SK-N-SH treated with all-trans-retinoic acid at 6 μM for 48 hours (cell line): ENCODE measurements at regions not wholly inside any gene's neighbourhood (a gene's known extent, or its start where the extent isn't known, plus 50 kb on each side); places are given as distances from the start of the nearest gene placed in this dataset.

ENCODE experiments used
- ATAC-seq: fragments of 200-7000 bp; cut with Tn5 transposase; 3 replicates; pipeline ENCODE4 v1.9.1; 2020; ENCODE audit warnings: mild to moderate bottlenecking, moderate library complexity
- ARNTL ChIP-seq: fragments of 450-650 bp; formaldehyde crosslinking; IDR thresholded peaks from 2 replicates; pipeline ENCODE4 v1.5.0; 2020; ENCODE audit warnings: low read depth, mild to moderate bottlenecking, moderate library complexity, borderline replicate concordance
- CSDC2 ChIP-seq: fragments of 250-450 bp; sonication (Bioruptor Pico); IDR thresholded peaks from 2 replicates; pipeline ENCODE4 v1.5.0; 2020; ENCODE audit warnings: mild to moderate bottlenecking, moderate library complexity
- ESRRG ChIP-seq: fragments of 250-450 bp; sonication (Bioruptor Pico); IDR thresholded peaks from 2 replicates; pipeline ENCODE4 v1.6.1; 2021; ENCODE audit warnings: mild to moderate bottlenecking
- GLIS3 ChIP-seq: fragments of 250-450 bp; sonication (Bioruptor Pico); IDR thresholded peaks from 2 replicates; pipeline ENCODE4 v1.5.0; 2020; ENCODE audit warnings: mild to moderate bottlenecking, moderate library complexity
- ISL1 ChIP-seq: fragments of 250-450 bp; sonication (Bioruptor Pico); IDR thresholded peaks from 2 replicates; pipeline ENCODE4 v2.1.2; 2022; ENCODE audit warnings: mild to moderate bottlenecking, moderate library complexity
- OSR1 ChIP-seq: fragments of 250-450 bp; sonication (Bioruptor Pico); IDR thresholded peaks from 2 replicates; pipeline ENCODE4 v1.8.0; 2022; ENCODE audit warnings: moderate library complexity, mild to moderate bottlenecking, inconsistent platforms
- SNAI2 ChIP-seq: fragments of 250-450 bp; sonication (Bioruptor Pico); IDR thresholded peaks from 2 replicates; pipeline ENCODE4 v1.5.0; 2020; ENCODE audit warnings: mild to moderate bottlenecking, moderate library complexity
- TCF4 ChIP-seq: fragments of 250-450 bp; sonication (Bioruptor Pico); IDR thresholded peaks from 2 replicates; pipeline ENCODE4 v1.8.0; 2021; ENCODE audit warnings: mild to moderate bottlenecking, moderate library complexity, borderline replicate concordance
- TOX ChIP-seq: fragments of 250-450 bp; sonication (Bioruptor Pico); IDR thresholded peaks from 2 replicates; pipeline ENCODE4 v1.8.0; 2021; ENCODE audit warnings: mild to moderate bottlenecking, moderate library complexity, borderline replicate concordance
- ZC3H10 ChIP-seq: fragments of 250-450 bp; sonication (Bioruptor Pico); IDR thresholded peaks from 2 replicates; pipeline ENCODE4 v1.5.1; 2021; ENCODE audit warnings: mild to moderate bottlenecking, moderate library complexity
- ZFP3 ChIP-seq: fragments of 250-450 bp; sonication (Bioruptor Pico); IDR thresholded peaks from 2 replicates; pipeline ENCODE4 v1.5.0; 2020; ENCODE audit warnings: mild to moderate bottlenecking, moderate library complexity
- ZFP30 ChIP-seq: fragments of 450-650 bp; formaldehyde crosslinking; IDR thresholded peaks from 2 replicates; pipeline ENCODE4 v1.5.0; 2022; ENCODE audit warnings: mild to moderate bottlenecking, moderate library complexity
- ZNF565 ChIP-seq: fragments of 450-650 bp; formaldehyde crosslinking; conservative IDR thresholded peaks from 2 replicates; pipeline ENCODE4 v1.5.0; 2020; ENCODE audit warnings: low read depth, mild to moderate bottlenecking, moderate library complexity
- ZNF8 ChIP-seq: fragments of 450-650 bp; formaldehyde crosslinking; IDR thresholded peaks from 2 replicates; pipeline ENCODE4 v1.5.0; 2020; ENCODE audit warnings: mild to moderate bottlenecking, moderate library complexity
- TF ChIP-seq, protein P1 (sequence below): fragments of 250-450 bp; sonication (Bioruptor Pico); IDR thresholded peaks from 2 replicates; pipeline ENCODE4 v1.5.0; 2020; ENCODE audit warnings: mild to moderate bottlenecking, moderate library complexity
- TF ChIP-seq, protein P2 (sequence below): fragments of 250-450 bp; sonication (Bioruptor Pico); IDR thresholded peaks from 2 replicates; pipeline ENCODE4 v1.5.1; 2020; ENCODE audit warnings: low read depth, mild to moderate bottlenecking, moderate library complexity
- TF ChIP-seq, protein P3 (sequence below): fragments of 250-450 bp; sonication (Bioruptor Pico); IDR thresholded peaks from 2 replicates; pipeline ENCODE4 v1.8.0; 2020; ENCODE audit warnings: mild to moderate bottlenecking, moderate library complexity, borderline replicate concordance
- TF ChIP-seq, protein P4 (sequence below): fragments of 250-450 bp; sonication (Bioruptor Pico); IDR thresholded peaks from 2 replicates; pipeline ENCODE4 v1.5.1; 2021; ENCODE audit warnings: mild to moderate bottlenecking, moderate library complexity
- TF ChIP-seq, protein P5 (sequence below): fragments of 250-450 bp; sonication (Bioruptor Pico); IDR thresholded peaks from 2 replicates; pipeline ENCODE4 v1.8.0; 2021; ENCODE audit warnings: low read depth, mild to moderate bottlenecking, moderate library complexity, borderline replicate concordance

DNA sequence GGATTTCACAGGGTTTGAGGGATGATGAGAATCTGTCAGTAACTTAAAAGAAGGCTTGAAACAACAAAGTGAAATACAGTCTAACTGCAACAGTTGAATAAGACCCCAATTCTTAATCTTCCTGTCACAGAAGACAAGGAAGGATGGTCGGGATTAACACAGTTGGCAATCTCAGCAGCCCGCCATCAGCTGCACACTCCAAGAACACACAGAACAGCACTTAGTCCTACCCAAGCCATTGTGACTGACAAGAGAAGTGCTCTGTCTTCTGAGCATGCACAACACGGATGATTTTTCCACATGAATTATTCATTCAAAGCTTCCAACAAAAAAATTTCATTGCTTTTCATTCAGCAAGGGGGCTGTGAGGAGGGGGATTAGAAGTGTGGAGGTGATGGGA lies 576.1 kb downstream of the TLE4 start:
- TF ChIP-seq, protein P1, sequence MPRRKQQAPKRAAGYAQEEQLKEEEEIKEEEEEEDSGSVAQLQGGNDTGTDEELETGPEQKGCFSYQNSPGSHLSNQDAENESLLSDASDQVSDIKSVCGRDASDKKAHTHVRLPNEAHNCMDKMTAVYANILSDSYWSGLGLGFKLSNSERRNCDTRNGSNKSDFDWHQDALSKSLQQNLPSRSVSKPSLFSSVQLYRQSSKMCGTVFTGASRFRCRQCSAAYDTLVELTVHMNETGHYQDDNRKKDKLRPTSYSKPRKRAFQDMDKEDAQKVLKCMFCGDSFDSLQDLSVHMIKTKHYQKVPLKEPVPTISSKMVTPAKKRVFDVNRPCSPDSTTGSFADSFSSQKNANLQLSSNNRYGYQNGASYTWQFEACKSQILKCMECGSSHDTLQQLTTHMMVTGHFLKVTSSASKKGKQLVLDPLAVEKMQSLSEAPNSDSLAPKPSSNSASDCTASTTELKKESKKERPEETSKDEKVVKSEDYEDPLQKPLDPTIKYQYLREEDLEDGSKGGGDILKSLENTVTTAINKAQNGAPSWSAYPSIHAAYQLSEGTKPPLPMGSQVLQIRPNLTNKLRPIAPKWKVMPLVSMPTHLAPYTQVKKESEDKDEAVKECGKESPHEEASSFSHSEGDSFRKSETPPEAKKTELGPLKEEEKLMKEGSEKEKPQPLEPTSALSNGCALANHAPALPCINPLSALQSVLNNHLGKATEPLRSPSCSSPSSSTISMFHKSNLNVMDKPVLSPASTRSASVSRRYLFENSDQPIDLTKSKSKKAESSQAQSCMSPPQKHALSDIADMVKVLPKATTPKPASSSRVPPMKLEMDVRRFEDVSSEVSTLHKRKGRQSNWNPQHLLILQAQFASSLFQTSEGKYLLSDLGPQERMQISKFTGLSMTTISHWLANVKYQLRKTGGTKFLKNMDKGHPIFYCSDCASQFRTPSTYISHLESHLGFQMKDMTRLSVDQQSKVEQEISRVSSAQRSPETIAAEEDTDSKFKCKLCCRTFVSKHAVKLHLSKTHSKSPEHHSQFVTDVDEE, result no peak
- TF ChIP-seq, protein P2, sequence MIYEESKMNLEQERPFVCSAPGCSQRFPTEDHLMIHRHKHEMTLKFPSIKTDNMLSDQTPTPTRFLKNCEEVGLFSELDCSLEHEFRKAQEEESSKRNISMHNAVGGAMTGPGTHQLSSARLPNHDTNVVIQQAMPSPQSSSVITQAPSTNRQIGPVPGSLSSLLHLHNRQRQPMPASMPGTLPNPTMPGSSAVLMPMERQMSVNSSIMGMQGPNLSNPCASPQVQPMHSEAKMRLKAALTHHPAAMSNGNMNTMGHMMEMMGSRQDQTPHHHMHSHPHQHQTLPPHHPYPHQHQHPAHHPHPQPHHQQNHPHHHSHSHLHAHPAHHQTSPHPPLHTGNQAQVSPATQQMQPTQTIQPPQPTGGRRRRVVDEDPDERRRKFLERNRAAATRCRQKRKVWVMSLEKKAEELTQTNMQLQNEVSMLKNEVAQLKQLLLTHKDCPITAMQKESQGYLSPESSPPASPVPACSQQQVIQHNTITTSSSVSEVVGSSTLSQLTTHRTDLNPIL, result no peak
- TF ChIP-seq ZNF565 (CRISPR knock-in tag) (no peak), ZC3H10 (no peak), ZFP3 (CRISPR knock-in tag) (no peak), ARNTL (CRISPR knock-in tag) (no peak), GLIS3 (no peak)
- TF ChIP-seq, protein P3, sequence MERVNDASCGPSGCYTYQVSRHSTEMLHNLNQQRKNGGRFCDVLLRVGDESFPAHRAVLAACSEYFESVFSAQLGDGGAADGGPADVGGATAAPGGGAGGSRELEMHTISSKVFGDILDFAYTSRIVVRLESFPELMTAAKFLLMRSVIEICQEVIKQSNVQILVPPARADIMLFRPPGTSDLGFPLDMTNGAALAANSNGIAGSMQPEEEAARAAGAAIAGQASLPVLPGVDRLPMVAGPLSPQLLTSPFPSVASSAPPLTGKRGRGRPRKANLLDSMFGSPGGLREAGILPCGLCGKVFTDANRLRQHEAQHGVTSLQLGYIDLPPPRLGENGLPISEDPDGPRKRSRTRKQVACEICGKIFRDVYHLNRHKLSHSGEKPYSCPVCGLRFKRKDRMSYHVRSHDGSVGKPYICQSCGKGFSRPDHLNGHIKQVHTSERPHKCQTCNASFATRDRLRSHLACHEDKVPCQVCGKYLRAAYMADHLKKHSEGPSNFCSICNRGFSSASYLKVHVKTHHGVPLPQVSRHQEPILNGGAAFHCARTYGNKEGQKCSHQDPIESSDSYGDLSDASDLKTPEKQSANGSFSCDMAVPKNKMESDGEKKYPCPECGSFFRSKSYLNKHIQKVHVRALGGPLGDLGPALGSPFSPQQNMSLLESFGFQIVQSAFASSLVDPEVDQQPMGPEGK (CRISPR knock-in tag), result no peak
- TF ChIP-seq, protein P4, sequence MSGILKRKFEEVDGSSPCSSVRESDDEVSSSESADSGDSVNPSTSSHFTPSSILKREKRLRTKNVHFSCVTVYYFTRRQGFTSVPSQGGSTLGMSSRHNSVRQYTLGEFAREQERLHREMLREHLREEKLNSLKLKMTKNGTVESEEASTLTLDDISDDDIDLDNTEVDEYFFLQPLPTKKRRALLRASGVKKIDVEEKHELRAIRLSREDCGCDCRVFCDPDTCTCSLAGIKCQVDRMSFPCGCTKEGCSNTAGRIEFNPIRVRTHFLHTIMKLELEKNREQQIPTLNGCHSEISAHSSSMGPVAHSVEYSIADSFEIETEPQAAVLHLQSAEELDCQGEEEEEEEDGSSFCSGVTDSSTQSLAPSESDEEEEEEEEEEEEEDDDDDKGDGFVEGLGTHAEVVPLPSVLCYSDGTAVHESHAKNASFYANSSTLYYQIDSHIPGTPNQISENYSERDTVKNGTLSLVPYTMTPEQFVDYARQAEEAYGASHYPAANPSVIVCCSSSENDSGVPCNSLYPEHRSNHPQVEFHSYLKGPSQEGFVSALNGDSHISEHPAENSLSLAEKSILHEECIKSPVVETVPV (CRISPR knock-in tag), result no peak
- TF ChIP-seq, protein P5, sequence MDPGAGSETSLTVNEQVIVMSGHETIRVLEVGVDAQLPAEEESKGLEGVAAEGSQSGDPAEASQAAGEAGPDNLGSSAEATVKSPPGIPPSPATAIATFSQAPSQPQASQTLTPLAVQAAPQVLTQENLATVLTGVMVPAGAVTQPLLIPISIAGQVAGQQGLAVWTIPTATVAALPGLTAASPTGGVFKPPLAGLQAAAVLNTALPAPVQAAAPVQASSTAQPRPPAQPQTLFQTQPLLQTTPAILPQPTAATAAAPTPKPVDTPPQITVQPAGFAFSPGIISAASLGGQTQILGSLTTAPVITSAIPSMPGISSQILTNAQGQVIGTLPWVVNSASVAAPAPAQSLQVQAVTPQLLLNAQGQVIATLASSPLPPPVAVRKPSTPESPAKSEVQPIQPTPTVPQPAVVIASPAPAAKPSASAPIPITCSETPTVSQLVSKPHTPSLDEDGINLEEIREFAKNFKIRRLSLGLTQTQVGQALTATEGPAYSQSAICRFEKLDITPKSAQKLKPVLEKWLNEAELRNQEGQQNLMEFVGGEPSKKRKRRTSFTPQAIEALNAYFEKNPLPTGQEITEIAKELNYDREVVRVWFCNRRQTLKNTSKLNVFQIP, result no peak
- TF ChIP-seq, all 23 proteins: peak for 0
- no peak for ATAC-seq

DNA sequence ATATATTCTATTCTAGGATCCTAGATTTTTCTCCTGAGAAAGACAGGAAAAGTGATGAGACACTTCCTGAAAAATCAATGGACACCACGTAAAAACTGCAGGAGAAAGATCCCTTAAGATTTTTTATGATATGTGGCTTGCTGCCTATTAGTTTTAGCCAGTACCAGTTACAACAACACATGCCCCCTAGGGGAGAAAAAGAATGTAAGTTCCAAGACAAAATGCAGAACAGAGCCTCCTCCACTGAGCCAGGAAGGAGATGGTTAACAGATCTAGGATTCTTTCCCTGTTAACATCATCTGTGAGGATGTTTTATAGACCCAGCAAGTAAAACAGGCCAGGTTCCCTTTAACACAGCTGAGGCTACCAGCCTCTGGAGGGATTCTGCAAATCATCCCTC lies 574.7 kb downstream of the TLE4 start:
- TF ChIP-seq, protein P5, result no peak

DNA sequence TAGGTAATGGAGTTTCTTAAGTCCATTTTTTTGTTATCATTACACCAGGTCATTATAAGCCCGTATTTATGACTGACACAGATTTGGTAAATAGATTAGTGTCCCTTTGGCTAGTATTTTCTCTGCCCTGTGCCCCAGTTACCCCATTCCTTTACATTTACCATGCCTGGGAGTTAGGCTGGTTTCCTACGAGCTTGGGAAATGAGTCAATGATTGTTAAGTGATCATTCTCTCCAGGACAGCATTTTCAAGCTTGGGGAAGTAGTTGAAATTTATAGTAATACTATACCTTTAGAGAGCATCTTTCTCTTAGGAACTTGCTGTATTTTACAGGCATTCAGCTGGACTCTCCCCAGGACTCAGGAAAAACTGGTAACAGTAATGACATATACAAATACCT lies 573.1 kb downstream of the TLE4 start:
- TF ChIP-seq OSR1 (CRISPR knock-in tag) (no peak), SNAI2 (CRISPR knock-in tag) (no peak), ZNF8 (no peak), ZFP30 (CRISPR knock-in tag) (no peak), CSDC2 (CRISPR knock-in tag) (no peak), ISL1 (no peak), TOX (CRISPR knock-in tag) (no peak), ESRRG (no peak), ZFP3 (CRISPR knock-in tag) (no peak), TCF4 (CRISPR knock-in tag) (no peak), ARNTL (CRISPR knock-in tag) (no peak)
- TF ChIP-seq, protein P1, result no peak
- TF ChIP-seq, protein P5, result no peak
- TF ChIP-seq, protein P2, result no peak
- ATAC-seq, result no peak

More for the DNA sequence above, 574.7 kb downstream of the TLE4 start:
- ATAC-seq, result no peak
